ENCODE measurements at regions not wholly inside any gene's neighbourhood (a gene's known extent, or its start where the extent isn't known, plus 50 kb on each side); places are given as distances from the start of the nearest gene placed in this dataset.
"Not testable (repeated sequence)": the region's sequence is repeated elsewhere in the genome, so short reads cannot be mapped to it uniquely, and the experiment has no call there.

DNA sequence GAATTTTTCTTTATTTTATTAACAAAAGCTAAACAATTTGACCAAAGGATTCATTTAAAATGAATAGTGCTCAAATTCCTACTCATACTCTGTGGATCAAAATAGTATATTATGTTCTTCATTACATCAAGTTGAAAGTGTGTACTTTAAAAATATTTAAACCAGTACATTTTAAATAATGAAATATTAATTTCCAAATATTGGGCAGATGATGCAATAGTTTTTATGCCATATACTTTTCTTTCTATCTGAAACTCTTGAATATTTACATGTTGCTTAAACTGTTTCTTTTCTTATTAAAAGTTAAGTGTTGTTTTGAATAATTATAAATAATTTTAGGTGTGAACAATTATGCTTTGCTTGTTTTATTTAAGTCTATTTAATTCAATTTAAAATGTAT is 144.7 kb upstream of the TMPRSS15 start:
- H3K4me3 ChIP-seq (ENCODE audit: low read depth, low read length), result no peak overlapping the region
- DNase-seq (ENCODE audit: low read depth), result no peak
- TF ChIP-seq, protein P1, sequence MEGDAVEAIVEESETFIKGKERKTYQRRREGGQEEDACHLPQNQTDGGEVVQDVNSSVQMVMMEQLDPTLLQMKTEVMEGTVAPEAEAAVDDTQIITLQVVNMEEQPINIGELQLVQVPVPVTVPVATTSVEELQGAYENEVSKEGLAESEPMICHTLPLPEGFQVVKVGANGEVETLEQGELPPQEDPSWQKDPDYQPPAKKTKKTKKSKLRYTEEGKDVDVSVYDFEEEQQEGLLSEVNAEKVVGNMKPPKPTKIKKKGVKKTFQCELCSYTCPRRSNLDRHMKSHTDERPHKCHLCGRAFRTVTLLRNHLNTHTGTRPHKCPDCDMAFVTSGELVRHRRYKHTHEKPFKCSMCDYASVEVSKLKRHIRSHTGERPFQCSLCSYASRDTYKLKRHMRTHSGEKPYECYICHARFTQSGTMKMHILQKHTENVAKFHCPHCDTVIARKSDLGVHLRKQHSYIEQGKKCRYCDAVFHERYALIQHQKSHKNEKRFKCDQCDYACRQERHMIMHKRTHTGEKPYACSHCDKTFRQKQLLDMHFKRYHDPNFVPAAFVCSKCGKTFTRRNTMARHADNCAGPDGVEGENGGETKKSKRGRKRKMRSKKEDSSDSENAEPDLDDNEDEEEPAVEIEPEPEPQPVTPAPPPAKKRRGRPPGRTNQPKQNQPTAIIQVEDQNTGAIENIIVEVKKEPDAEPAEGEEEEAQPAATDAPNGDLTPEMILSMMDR (conservative IDR thresholded peaks at IDR 0.05; ENCODE audit: low read depth, low read length), result no peak

DNA sequence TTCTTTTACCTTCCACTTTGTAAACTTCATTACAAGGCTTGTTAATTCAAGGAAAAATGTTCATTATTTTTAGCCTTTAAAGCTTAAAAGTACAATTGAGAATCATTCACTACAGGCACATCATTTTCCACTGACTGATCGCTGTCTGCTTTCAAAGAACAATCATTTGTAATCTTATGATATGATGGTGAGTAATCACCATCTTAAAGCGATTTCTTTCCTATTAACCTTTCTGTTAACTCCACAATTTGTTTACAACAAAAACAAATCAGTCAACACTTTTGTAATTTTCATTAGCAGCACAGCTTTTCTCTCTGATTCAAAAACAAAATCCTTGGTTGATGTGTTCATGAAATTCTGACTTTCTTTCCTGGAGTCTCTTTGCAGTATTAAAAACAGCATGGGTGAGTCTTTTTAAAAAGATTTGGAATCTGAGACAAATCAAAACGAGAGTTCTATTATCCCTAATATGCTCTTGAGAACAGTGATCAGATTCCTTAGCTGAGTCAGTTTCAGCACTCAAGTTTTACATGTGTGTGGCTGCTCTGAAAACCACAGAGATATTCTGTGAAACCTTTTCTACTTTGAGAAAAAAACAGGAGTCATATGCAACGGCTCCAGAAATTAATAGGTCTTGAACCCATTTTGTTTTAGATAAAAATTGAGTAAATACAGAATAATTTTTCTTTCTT is 145.8 kb upstream of the TMPRSS15 start:
- TF ChIP-seq, protein P1 (conservative IDR thresholded peaks at IDR 0.05; ENCODE audit: low read depth, low read length), result no peak
- peak; percentile 54 for DNase-seq (ENCODE audit: low read depth)
- H3K4me3 ChIP-seq (ENCODE audit: low read depth, low read length), result no peak overlapping the region

DNA sequence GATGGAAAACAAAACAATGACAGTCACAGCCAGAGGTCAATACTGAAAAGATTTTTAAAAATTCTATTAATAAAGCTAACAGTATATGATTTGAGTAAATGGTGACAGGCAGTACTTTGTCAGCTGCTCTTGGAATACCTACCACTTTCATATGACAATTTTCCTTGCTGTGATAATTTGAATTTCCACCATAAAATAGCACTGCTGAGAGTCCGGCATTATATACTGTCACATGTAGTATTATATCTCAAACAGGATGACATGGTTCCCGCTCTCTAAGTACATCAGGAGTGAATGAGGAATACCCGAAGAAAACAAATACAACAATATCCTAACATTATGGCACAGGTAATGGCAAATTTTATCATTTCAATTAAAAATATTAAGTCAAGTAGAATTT is 146.8 kb upstream of the TMPRSS15 start:
- TF ChIP-seq, protein P1 (conservative IDR thresholded peaks at IDR 0.05; ENCODE audit: low read depth, low read length), result no peak
- no peak for DNase-seq (ENCODE audit: low read depth)
- H3K4me3 ChIP-seq (ENCODE audit: low read depth, low read length), result no peak overlapping the region

GRCh38 chr21:18553786-18554185 is 150.2 kb upstream of the TMPRSS15 start:
- H3K4me3 ChIP-seq (ENCODE audit: low read depth, low read length), result no peak overlapping the region
- DNase-seq (ENCODE audit: low read depth), result no peak
- TF ChIP-seq, protein P1 (conservative IDR thresholded peaks at IDR 0.05; ENCODE audit: low read depth, low read length), result no peak

GRCh38 chr21:18567770-18568169 is 164.2 kb upstream of the TMPRSS15 start:
- H3K4me3 ChIP-seq (ENCODE audit: low read depth, low read length); DNase-seq (ENCODE audit: low read depth): not testable (repeated sequence)

GRCh38 chr21:18588001-18588662 is 184.5 kb upstream of the TMPRSS15 start:
- no peak for DNase-seq (ENCODE audit: low read depth)
- TF ChIP-seq, protein P1 (conservative IDR thresholded peaks at IDR 0.05; ENCODE audit: low read depth, low read length), result no peak
- H3K4me3 ChIP-seq (ENCODE audit: low read depth, low read length), result no peak overlapping the region

GRCh38 chr21:18601146-18601545 is 197.6 kb upstream of the TMPRSS15 start:
- no peak for DNase-seq (ENCODE audit: low read depth)
- no peak overlapping the region for H3K4me3 ChIP-seq (ENCODE audit: low read depth, low read length)
- TF ChIP-seq, protein P1 (conservative IDR thresholded peaks at IDR 0.05; ENCODE audit: low read depth, low read length), result no peak
